Mesothelial cell of epicardium (in vitro differentiated cells): ENCODE measurements at regions not wholly inside any gene's neighbourhood (a gene's known extent, or its start where the extent isn't known, plus 50 kb on each side); places are given as distances from the start of the nearest gene placed in this dataset.

Source experiments
- DNase-seq, 2 experiments: peaks; one replicate each; pipeline ENCODE4 v3.0.0; 2021; ENCODE audit warnings: low spot score in 2 of 2; ENCODE audit not compliant: unreplicated experiment in 2 of 2
- H3K27ac Mint-ChIP-seq: 2 replicates; pipeline ENCODE4 v1.8.0; 2021; ENCODE audit warnings: mixed read lengths
- H3K27me3 Mint-ChIP-seq: 2 replicates; pipeline ENCODE4 v1.8.0; 2021; ENCODE audit warnings: low read depth, mixed read lengths
- H3K36me3 Mint-ChIP-seq: 2 replicates; pipeline ENCODE4 v1.8.0; 2021; ENCODE audit warnings: mixed read lengths
- H3K4me1 Mint-ChIP-seq: 2 replicates; pipeline ENCODE4 v1.8.0; 2021; ENCODE audit warnings: mixed read lengths
- H3K4me3 Mint-ChIP-seq: 2 replicates; pipeline ENCODE4 v1.8.0; 2021; ENCODE audit warnings: mild to moderate bottlenecking, moderate library complexity, mixed read lengths
- H3K9me3 Mint-ChIP-seq: 2 replicates; pipeline ENCODE4 v1.8.0; 2021; ENCODE audit warnings: mixed read lengths
- CTCF ChIP-seq: fragments of 200-600 bp; sonication (generic); IDR thresholded peaks from one replicate; pipeline ENCODE4 v1.5.0; 2021; ENCODE audit warnings: antibody characterized with exemption; ENCODE audit not compliant: unreplicated experiment

DNA sequence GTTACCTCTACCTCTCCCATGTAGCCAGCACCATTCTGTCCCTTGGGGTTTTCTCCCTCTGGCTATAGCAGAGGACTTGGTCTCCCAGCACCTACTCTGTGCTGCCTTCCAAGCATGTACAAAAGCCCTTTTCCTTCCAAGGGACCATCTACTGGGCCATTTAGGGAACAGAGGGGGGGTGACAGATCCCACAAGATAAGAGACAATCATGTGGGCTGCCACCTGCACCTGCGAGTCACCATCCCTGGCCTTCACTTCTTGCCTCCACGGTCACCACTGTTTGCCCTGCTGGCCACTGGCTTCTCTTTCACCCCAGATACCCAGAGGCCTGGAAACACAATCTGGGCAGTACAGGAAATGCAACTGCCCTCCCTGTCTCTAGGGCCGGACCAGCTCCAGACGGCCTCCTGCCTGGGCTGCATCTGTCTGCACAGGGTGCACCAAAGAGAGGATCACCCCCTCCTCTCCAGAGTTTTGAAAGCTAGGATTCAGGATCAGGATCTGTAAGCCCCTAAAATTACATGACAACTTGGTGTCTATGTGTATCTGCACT, 160.8 kb upstream of the NECTIN1 start:
- no peak overlapping the region for H3K4me3 Mint-ChIP-seq
- no peaks in the 10 kb centered on the region for H3K9me3 Mint-ChIP-seq

GRCh38 chr11:119889111-119889510, 160.1 kb upstream of the NECTIN1 start:
- Mint-ChIP-seq H3K4me3 (no peak overlapping the region), H3K36me3 (no peaks in the 10 kb centered on the region), H3K27ac (no peak overlapping the region), H3K4me1 (peaks cover 17% of the 10 kb centered on the region), H3K27me3 (peaks cover 15% of the 10 kb centered on the region), H3K9me3 (no peaks in the 10 kb centered on the region)
- DNase-seq = no peak
- no peak for TF ChIP-seq CTCF

More for the DNA sequence above, 160.8 kb upstream of the NECTIN1 start:
- H3K27ac Mint-ChIP-seq = no peak overlapping the region
- no peaks in the 10 kb centered on the region for H3K36me3 Mint-ChIP-seq
- peaks cover 12% of the 10 kb centered on the region for H3K27me3 Mint-ChIP-seq
- peaks cover 17% of the 10 kb centered on the region for H3K4me1 Mint-ChIP-seq
- DNase-seq = no peak
- TF ChIP-seq CTCF = no peak

DNA sequence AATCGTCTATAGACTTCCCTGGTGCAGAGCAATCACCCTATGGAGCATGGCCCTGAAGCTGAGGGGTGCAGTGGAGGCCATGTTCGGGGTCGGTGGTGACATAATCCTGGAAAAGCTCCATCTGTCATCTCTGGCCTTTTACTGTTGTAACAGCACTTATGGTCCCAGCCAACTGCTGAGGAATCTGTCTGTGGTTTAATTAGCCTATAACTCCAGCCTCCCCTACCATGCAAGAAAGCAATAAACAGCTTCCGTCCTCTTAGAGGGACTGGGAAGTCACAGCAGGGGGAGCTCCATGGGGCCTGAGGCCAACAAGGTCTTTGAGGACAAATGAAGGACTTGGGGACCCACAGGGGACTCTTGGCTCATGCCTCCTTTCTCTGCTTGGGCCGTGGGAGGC, 159.1 kb upstream of the NECTIN1 start:
- Mint-ChIP-seq H3K27ac (no peak overlapping the region), H3K9me3 (no peaks in the 10 kb centered on the region), H3K4me3 (no peak overlapping the region), H3K4me1 (peaks cover 17% of the 10 kb centered on the region), H3K27me3 (peaks cover 16% of the 10 kb centered on the region), H3K36me3 (no peaks in the 10 kb centered on the region)
- no peak for TF ChIP-seq CTCF
- no peak for DNase-seq

DNA sequence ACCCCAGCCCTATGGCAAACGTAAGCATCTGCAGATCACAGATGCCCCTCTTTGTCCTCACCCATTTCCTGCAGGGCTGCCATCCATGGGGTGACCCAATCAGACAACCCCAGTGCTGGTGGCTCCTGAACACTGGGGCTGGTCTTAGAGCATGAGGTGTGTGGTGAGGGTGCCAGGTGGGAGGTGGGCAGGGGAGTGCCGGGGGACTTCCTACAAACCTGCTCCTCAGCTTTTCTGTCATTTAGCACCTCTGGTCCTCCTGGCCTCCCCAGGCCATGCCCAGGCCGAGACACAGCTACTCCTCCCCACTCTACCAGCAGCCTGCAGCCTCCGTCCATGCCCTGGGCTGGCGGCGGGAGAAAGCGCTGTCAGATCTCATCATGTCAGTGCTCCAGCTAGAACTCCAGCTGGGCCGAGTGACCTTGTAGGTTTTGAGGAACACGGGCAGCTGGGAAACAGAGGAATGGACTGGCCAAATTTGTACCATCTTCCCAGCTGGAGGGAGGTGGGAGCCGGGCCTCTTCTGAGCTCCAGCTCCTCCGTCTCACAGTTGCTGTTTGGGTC, 157.7 kb upstream of the NECTIN1 start:
- DNase-seq = no peak
- H3K36me3 Mint-ChIP-seq = no peaks in the 10 kb centered on the region
- H3K27ac Mint-ChIP-seq = no peak overlapping the region
- no peaks in the 10 kb centered on the region for H3K9me3 Mint-ChIP-seq
- no peak for TF ChIP-seq CTCF
- H3K4me3 Mint-ChIP-seq = no peak overlapping the region
- H3K4me1 Mint-ChIP-seq = peaks cover 11% of the 10 kb centered on the region
- H3K27me3 Mint-ChIP-seq = peaks cover 10% of the 10 kb centered on the region

- TF ChIP-seq CTCF = no peak
- Mint-ChIP-seq H3K4me3 (no peak overlapping the region), H3K9me3 (no peaks in the 10 kb centered on the region), H3K27ac (no peak overlapping the region), H3K4me1 (peaks cover 7% of the 10 kb centered on the region), H3K36me3 (no peaks in the 10 kb centered on the region), H3K27me3 (peaks cover 10% of the 10 kb centered on the region)
- DNase-seq = no peak
These were observed 157.0 kb upstream of the NECTIN1 start for GRCh38 chr11:119885861-119886567.
